HepG2 (cell line): ENCODE measurements at regions not wholly inside any gene's neighbourhood (a gene's known extent, or its start where the extent isn't known, plus 50 kb on each side); places are given as distances from the start of the nearest gene placed in this dataset.

ENCODE experiments used
- ATAC-seq: fragments of 200-7000 bp; cut with Tn5 transposase; 3 replicates; pipeline ENCODE4 v1.9.1; 2020; ENCODE audit warnings: mild to moderate bottlenecking, moderate library complexity
- BruUV-seq: library from RNA; stranded (reverse); fragments of 400-500 nt; replicated peaks from 2 replicates; lab custom pipeline; 2021; lab: Mats Ljungman, UMichigan
- CTCF ChIA-PET: fragments of 300-600 bp; formaldehyde crosslinking; extraction: SDS; loops from one replicate; lab custom pipeline; 2021; ENCODE audit warnings: low total read pairs, inconsistent platforms, low intra/inter-chr PET ratio; lab: Yijun Ruan, JAX
- POLR2A ChIA-PET: fragments of 350-600 bp; sonication (Branson Sonifier 250); formaldehyde crosslinking; loops from one replicate; lab custom pipeline; 2020; ENCODE audit warnings: antibody characterized with exemption, inconsistent platforms; lab: Yijun Ruan, JAX
- DNase-seq: peaks from one replicate; pipeline ENCODE4 v3.0.0-alpha.2; 2015; ENCODE audit warnings: low spot score
- FAIRE-seq: peaks from 3 replicates; lab custom pipeline; 2011; peaks lifted over from hg19 to GRCh38; lab: Jason Lieb, UNC
- H2AFZ ChIP-seq: one replicate; pipeline ENCODE4 v1.6.1; 2011; ENCODE audit warnings: low read length, inconsistent platforms
- H3K27ac ChIP-seq: fragments of 300-600 bp; 3 replicates; pipeline ENCODE4 v1.8.0; 2011; ENCODE audit warnings: mixed run types, mild to moderate bottlenecking, mixed read lengths, low read length, inconsistent platforms; ENCODE audit not compliant: insufficient read depth; ENCODE audit errors: extremely low read length
- H3K27me3 ChIP-seq, 2 experiments: fragments of 200-600 bp in 1 of 2; 2 replicates in 1 of 2; 3 replicates in 1 of 2; pipeline versions ENCODE4 v1.6.0 to v1.8.0; 2011; ENCODE audit warnings: low read length in 2 of 2, mild to moderate bottlenecking in 2 of 2, moderate library complexity in 2 of 2, inconsistent platforms in 1 of 2; ENCODE audit not compliant: insufficient read depth in 2 of 2, control insufficient read depth in 1 of 2
- H3K36me3 ChIP-seq, 2 experiments: fragments of 200-600 bp in 1 of 2; replicated peaks in 1 of 2; 2 replicates in 1 of 2; 3 replicates in 1 of 2; pipeline versions ENCODE4 v1.5.1 to v1.8.0; 2011; ENCODE audit warnings: low read length in 2 of 2, inconsistent platforms in 1 of 2; ENCODE audit not compliant: insufficient read depth in 2 of 2, control insufficient read depth in 1 of 2
- H3K4me1 ChIP-seq: 2 replicates; pipeline ENCODE4 v1.5.1; 2012; ENCODE audit warnings: low read length, inconsistent platforms; ENCODE audit not compliant: insufficient read depth
- H3K4me2 ChIP-seq: 2 replicates; pipeline ENCODE4 v1.6.0; 2011; ENCODE audit warnings: low read depth, low read length, inconsistent platforms
- H3K4me3 ChIP-seq, 3 experiments: fragments of 200-600 bp in 1 of 3; sonication (generic), shearing (Covaris generic) in 1 of 3; replicated peaks in 1 of 3; 2 replicates each; pipeline ENCODE4 v1.5.1; 2011 to 2016; ENCODE audit warnings: low read length in 3 of 3, inconsistent platforms in 2 of 3, low read depth in 2 of 3, mild to moderate bottlenecking in 2 of 3, control low read depth in 1 of 3, mixed read lengths in 1 of 3; ENCODE audit not compliant: insufficient read depth in 1 of 3
- H3K79me2 ChIP-seq: one replicate; pipeline ENCODE4 v1.6.1; 2011; ENCODE audit warnings: low read length, inconsistent platforms; ENCODE audit not compliant: insufficient read depth
- H3K9ac ChIP-seq: 2 replicates; pipeline ENCODE4 v1.6.0; 2011; ENCODE audit warnings: mild to moderate bottlenecking, low read depth, low read length, inconsistent platforms; ENCODE audit not compliant: insufficient read depth
- H3K9me3 ChIP-seq: 2 replicates; pipeline ENCODE4 v1.5.1; 2012; ENCODE audit warnings: mild to moderate bottlenecking, low read length
- H4K20me1 ChIP-seq: 2 replicates; pipeline ENCODE4 v1.6.0; 2011; ENCODE audit warnings: inconsistent platforms, mild to moderate bottlenecking, low read length, moderate library complexity; ENCODE audit not compliant: insufficient read depth
- CREB1 ChIP-seq, 2 experiments: fragments of 450-650 bp in 1 of 2; IDR thresholded peaks; 2 replicates each; pipeline ENCODE4 v1.6.1; 2016 to 2017; ENCODE audit warnings: control low read depth in 1 of 2, mild to moderate bottlenecking in 1 of 2, missing compliant biosample characterization in 1 of 2, missing genetic modification characterization in 1 of 2
- ELK4 ChIP-seq: sonication (generic); formaldehyde crosslinking; IDR thresholded peaks from 2 replicates; pipeline ENCODE4 v1.9.0; 2021; ENCODE audit warnings: missing genetic modification reagents, borderline replicate concordance
- JUNB ChIP-seq: sonication (generic); formaldehyde crosslinking; IDR thresholded peaks from 2 replicates; pipeline ENCODE4 v1.8.0; 2022; ENCODE audit warnings: missing genetic modification reagents, mild to moderate bottlenecking, borderline replicate concordance
- RFXANK ChIP-seq: IDR thresholded peaks from 2 replicates; pipeline ENCODE4 v1.6.1; 2016
- ZBTB40 ChIP-seq, 2 experiments: fragments of 450-650 bp in 1 of 2; sonication (generic) in 1 of 2; formaldehyde crosslinking in 1 of 2; IDR thresholded peaks; 2 replicates each; pipeline versions ENCODE4 v1.6.1 to v1.8.0; 2016 to 2022; ENCODE audit warnings: antibody characterized with exemption in 1 of 2, mild to moderate bottlenecking in 1 of 2, missing genetic modification reagents in 1 of 2
- ZFY ChIP-seq: sonication (generic); formaldehyde crosslinking; IDR thresholded peaks from 2 replicates; pipeline ENCODE4 v1.4.0; 2020; ENCODE audit warnings: missing genetic modification reagents
- ZMAT3 ChIP-seq: sonication (generic); formaldehyde crosslinking; conservative IDR thresholded peaks from 2 replicates; pipeline ENCODE4 v1.7.0; 2021; ENCODE audit warnings: missing genetic modification reagents
- ZMYM2 ChIP-seq: sonication (generic); formaldehyde crosslinking; IDR thresholded peaks from 2 replicates; pipeline ENCODE4 v1.8.0; 2022; ENCODE audit warnings: mild to moderate bottlenecking, missing genetic modification reagents
- ZMYM4 ChIP-seq: sonication (generic); formaldehyde crosslinking; IDR thresholded peaks from 2 replicates; pipeline ENCODE4 v1.8.1; 2023; ENCODE audit warnings: mild to moderate bottlenecking, missing genetic modification reagents
- ZNF263 ChIP-seq: sonication (generic); formaldehyde crosslinking; IDR thresholded peaks from 2 replicates; pipeline ENCODE4 v1.4.0; 2020; ENCODE audit warnings: missing genetic modification reagents
- ZNF501 ChIP-seq: sonication (generic); formaldehyde crosslinking; IDR thresholded peaks from 2 replicates; pipeline ENCODE4 v1.5.1; 2020; ENCODE audit warnings: mild to moderate bottlenecking, moderate library complexity, missing genetic modification reagents
- ZNF512 ChIP-seq: sonication (generic); formaldehyde crosslinking; IDR thresholded peaks from 2 replicates; pipeline ENCODE4 v1.4.0; 2020; ENCODE audit warnings: mild to moderate bottlenecking, missing genetic modification reagents
- ZNF598 ChIP-seq: sonication (generic); formaldehyde crosslinking; IDR thresholded peaks from 2 replicates; pipeline ENCODE4 v1.5.1; 2020; ENCODE audit warnings: mild to moderate bottlenecking, missing genetic modification reagents, borderline replicate concordance
- WGBS: methylation state at CpG from one replicate; pipeline ENCODE4 v1.1.6; 2017; ENCODE audit warnings: low lambda C conversion rate; 5-methylcytosine and 5-hydroxymethylcytosine counted together
- in situ Hi-C: cut with HindIII; loops from 2 replicates; pipeline ENCODE4 v1.10.0; 2017; ENCODE audit warnings: low pct_unique_long_range_greater_than_20kb; ENCODE audit not compliant: extremely low pct_ligation_motif_present
- intact Hi-C: fragments of 100-400 bp; cut with micrococcal nuclease; formaldehyde crosslinking; loops from one replicate; pipeline ENCODE4 v1.10.0; 2022; ENCODE audit not compliant: unreplicated experiment

- ChIA-PET POLR2A (no interaction called here), CTCF (no interaction called here)
- DNase-seq (no peak), FAIRE-seq (no peak), ATAC-seq (no peak)
- Histone ChIP-seq H3K9ac (no peak overlapping the region), H3K27ac (no peak overlapping the region), H3K9me3 (no peaks in the 10 kb centered on the region), H3K4me2 (no peak overlapping the region), H3K4me1 (peaks cover 63% of the 10 kb centered on the region), H3K36me3 (no peaks in the 10 kb centered on the region), H2AFZ (no peak overlapping the region), H3K79me2 (no peaks in the 10 kb centered on the region), H4K20me1 (no peaks in the 10 kb centered on the region), H3K4me3 (no peak overlapping the region), H3K27me3 (no peaks in the 10 kb centered on the region)
- no TSS peak for BruUV-seq
- in situ Hi-C loops (no loop called here), intact Hi-C loops (no loop called here)
- WGBS: 67% methylated on average over 5 of the region's 5 CpGs
- TF ChIP-seq ZFY (CRISPR knock-in tag) (no peak), ZNF512 (CRISPR knock-in tag) (no peak), ZMYM4 (CRISPR knock-in tag) (0 out of 2 replicates have a peak, but pooled peaks have one; percentile 35), ELK4 (CRISPR knock-in tag) (no peak), JUNB (no peak), CREB1 (IDR thresholded peaks at IDR 0.05) (no peak), CREB1 (CRISPR knock-in tag; IDR thresholded peaks at IDR 0.05) (no peak), RFXANK (CRISPR knock-in tag) (no peak), ZMYM2 (CRISPR knock-in tag) (no peak), ZNF598 (no peak), ZBTB40 (IDR thresholded peaks at IDR 0.05) (no peak), ZBTB40 (CRISPR knock-in tag; IDR thresholded peaks at IDR 0.05) (no peak), ZMAT3 (no peak), ZNF263 (CRISPR knock-in tag) (0 out of 2 replicates have a peak, but pooled peaks have one; percentile 29), ZNF501 (no peak)
Measured at GRCh38 chr2:234773764-234774409, 177.9 kb upstream of the SH3BP4 start.
